SU-DHL-6 (cell line): ENCODE measurements at regions not wholly inside any gene's neighbourhood (a gene's known extent, or its start where the extent isn't known, plus 50 kb on each side); places are given as distances from the start of the nearest gene placed in this dataset.

Experiments
- H2AFZ ChIP-seq: fragments of 200-600 bp; sonication (generic); 2 replicates; pipeline ENCODE4 v1.6.1; 2014; ENCODE audit warnings: low read depth, mild to moderate bottlenecking, moderate library complexity, mixed read lengths, antibody characterized with exemption, low read length; ENCODE audit not compliant: severe bottlenecking
- H3F3A ChIP-seq: fragments of 200-600 bp; shearing (Covaris generic); 2 replicates; pipeline ENCODE4 v1.6.0; 2016; ENCODE audit warnings: antibody characterized with exemption, mild to moderate bottlenecking; ENCODE audit not compliant: insufficient read depth
- H3K27ac ChIP-seq: fragments of 200-600 bp; sonication (generic); 2 replicates; pipeline ENCODE4 v1.5.1; 2016; ENCODE audit warnings: low read depth, mild to moderate bottlenecking, low read length, moderate library complexity, mixed read lengths
- H3K27me3 ChIP-seq: fragments of 200-600 bp; sonication (generic), shearing (Covaris generic); 2 replicates; pipeline ENCODE4 v1.6.0; 2014; ENCODE audit warnings: mild to moderate bottlenecking, low read length
- H3K36me3 ChIP-seq: fragments of 200-600 bp; sonication (generic); 2 replicates; pipeline ENCODE4 v1.6.1; 2014; ENCODE audit warnings: mild to moderate bottlenecking, low read length, mixed read lengths
- H3K4me2 ChIP-seq: fragments of 300-600, 200-600 bp; shearing (Covaris generic), sonication (generic); 2 replicates; pipeline ENCODE4 v1.6.0; 2014; ENCODE audit warnings: low read length, low read depth, mild to moderate bottlenecking; ENCODE audit not compliant: poor library complexity, severe bottlenecking
- H3K4me3 ChIP-seq: fragments of 200-600 bp; sonication (generic); 2 replicates; pipeline ENCODE4 v1.5.1; 2014; ENCODE audit warnings: antibody characterized with exemption, low read length, mild to moderate bottlenecking, mixed read lengths; ENCODE audit not compliant: insufficient read depth, poor library complexity, severe bottlenecking
- H3K79me2 ChIP-seq: fragments of 200-600 bp; sonication (generic); 2 replicates; pipeline ENCODE4 v1.6.1; 2014; ENCODE audit warnings: mild to moderate bottlenecking, low read length, moderate library complexity; ENCODE audit not compliant: insufficient read depth
- H3K9ac ChIP-seq: fragments of 200-600 bp; sonication (generic); 2 replicates; pipeline ENCODE4 v1.7.0; 2014; ENCODE audit warnings: mild to moderate bottlenecking, low read length
- H3K9me2 ChIP-seq: fragments of 200-600 bp; sonication (generic); replicated peaks from 2 replicates; pipeline ENCODE4 v1.6.1; 2014; ENCODE audit warnings: low read length; ENCODE audit not compliant: insufficient read depth
- H3K9me3 ChIP-seq: fragments of 200-600 bp; sonication (generic); 2 replicates; pipeline ENCODE4 v1.6.1; 2014; ENCODE audit warnings: low read length, mixed read lengths; ENCODE audit not compliant: insufficient read depth
- H4K20me1 ChIP-seq: fragments of 200-600 bp; sonication (generic); 2 replicates; pipeline ENCODE4 v1.6.1; 2014; ENCODE audit warnings: low read depth, mild to moderate bottlenecking, antibody characterized with exemption, low read length, moderate library complexity, mixed read lengths
- EZH2phosphoT487 ChIP-seq: fragments of 200-600 bp; sonication (generic), shearing (Covaris generic); conservative IDR thresholded peaks from 2 replicates; pipeline ENCODE4 v1.6.1; 2018; ENCODE audit warnings: mild to moderate bottlenecking, antibody characterized with exemption, low read length, moderate library complexity, mixed read lengths
- TF ChIP-seq, protein P1 (sequence below): fragments of 200-600 bp; sonication (generic); IDR thresholded peaks from one replicate; pipeline ENCODE4 v1.5.1; 2017; ENCODE audit warnings: antibody characterized with exemption, mild to moderate bottlenecking, low read length, moderate library complexity; ENCODE audit not compliant: insufficient read depth, poor library complexity, severe bottlenecking

DNA sequence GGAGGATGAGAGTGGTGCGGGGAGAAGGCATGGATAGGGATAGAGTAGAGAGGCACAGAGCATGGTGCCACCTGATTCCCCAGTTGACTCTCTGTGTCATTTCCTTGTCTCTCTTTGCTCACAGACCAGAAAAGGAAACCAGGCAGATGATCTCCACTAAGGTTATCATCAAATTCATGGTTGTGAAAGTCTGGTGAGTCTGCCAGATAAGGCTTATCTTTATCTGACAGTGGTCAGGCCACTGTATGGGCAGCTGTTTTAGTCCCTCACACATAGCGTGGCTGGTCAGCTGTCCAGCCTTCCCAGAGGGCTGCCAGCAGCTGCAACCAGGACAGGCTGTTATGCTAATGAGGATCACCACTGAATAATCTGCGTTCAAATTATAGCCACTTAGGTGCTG is 99.0 kb downstream of the ADRA2A start:
- Histone ChIP-seq H3K9ac (no peak overlapping the region), H3K4me2 (no peak overlapping the region), H3K9me2 (no peaks in the 10 kb centered on the region), H3K27me3 (no peaks in the 10 kb centered on the region), H3K79me2 (no peaks in the 10 kb centered on the region), H3F3A (no peaks in the 10 kb centered on the region), H3K4me3 (no peak overlapping the region), H2AFZ (no peak overlapping the region), H4K20me1 (no peaks in the 10 kb centered on the region), H3K36me3 (no peaks in the 10 kb centered on the region), H3K27ac (no peak overlapping the region), H3K9me3 (no peaks in the 10 kb centered on the region)
- TF ChIP-seq, protein P1, sequence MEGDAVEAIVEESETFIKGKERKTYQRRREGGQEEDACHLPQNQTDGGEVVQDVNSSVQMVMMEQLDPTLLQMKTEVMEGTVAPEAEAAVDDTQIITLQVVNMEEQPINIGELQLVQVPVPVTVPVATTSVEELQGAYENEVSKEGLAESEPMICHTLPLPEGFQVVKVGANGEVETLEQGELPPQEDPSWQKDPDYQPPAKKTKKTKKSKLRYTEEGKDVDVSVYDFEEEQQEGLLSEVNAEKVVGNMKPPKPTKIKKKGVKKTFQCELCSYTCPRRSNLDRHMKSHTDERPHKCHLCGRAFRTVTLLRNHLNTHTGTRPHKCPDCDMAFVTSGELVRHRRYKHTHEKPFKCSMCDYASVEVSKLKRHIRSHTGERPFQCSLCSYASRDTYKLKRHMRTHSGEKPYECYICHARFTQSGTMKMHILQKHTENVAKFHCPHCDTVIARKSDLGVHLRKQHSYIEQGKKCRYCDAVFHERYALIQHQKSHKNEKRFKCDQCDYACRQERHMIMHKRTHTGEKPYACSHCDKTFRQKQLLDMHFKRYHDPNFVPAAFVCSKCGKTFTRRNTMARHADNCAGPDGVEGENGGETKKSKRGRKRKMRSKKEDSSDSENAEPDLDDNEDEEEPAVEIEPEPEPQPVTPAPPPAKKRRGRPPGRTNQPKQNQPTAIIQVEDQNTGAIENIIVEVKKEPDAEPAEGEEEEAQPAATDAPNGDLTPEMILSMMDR = no peak
- no peak for TF ChIP-seq EZH2phosphoT487

DNA sequence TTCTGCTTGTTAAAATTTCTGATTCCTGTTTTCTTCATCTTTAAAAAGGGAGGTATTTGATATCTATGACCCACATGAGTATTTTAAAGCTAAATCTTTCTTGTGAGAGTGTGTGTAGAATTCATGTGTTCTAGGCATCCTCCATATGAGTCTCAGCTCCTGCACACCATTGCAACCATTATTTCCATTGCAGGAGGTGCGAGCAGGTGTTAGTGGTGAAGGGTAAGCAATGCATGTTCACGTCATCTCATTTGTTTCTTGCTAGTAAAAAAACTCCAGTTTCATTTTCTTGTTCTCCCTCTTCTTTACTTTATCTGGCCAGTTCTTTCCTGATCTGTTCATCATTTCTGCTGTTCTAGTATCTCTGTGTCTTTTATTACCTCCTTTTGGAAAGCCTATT is 100.5 kb downstream of the ADRA2A start:
- Histone ChIP-seq H3K9me3 (no peaks in the 10 kb centered on the region), H3F3A (no peaks in the 10 kb centered on the region), H3K79me2 (no peaks in the 10 kb centered on the region), H3K4me2 (no peak overlapping the region), H3K4me3 (no peak overlapping the region), H3K9me2 (no peaks in the 10 kb centered on the region), H3K36me3 (no peaks in the 10 kb centered on the region), H3K27ac (no peak overlapping the region), H4K20me1 (no peaks in the 10 kb centered on the region), H3K27me3 (no peaks in the 10 kb centered on the region), H3K9ac (no peak overlapping the region), H2AFZ (no peak overlapping the region)
- TF ChIP-seq, protein P1 = no peak
- no peak for TF ChIP-seq EZH2phosphoT487

DNA sequence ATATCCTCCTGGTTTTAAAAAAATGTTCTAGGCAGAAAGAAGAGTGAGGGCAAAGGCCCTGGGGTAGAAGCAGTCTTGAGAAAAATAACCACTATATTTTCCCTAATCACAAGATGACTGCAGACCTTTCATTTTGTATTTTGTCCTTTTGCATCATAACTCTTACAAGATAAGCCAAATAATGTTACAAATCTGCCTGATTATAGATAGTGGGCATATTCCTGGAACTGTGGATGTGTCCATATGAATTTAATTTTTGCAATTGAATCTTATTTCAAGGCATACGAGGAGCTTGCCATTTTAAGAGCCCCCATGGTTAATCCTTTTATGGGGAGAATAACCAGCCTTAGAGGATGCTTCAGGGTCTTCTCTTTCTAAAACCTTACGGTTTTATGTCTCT is 102.7 kb downstream of the ADRA2A start:
- Histone ChIP-seq H3K9me3 (no peaks in the 10 kb centered on the region), H3K9me2 (no peaks in the 10 kb centered on the region; the same call in 1 of the 2 replicates), H3K27me3 (no peaks in the 10 kb centered on the region), H3K4me2 (no peak overlapping the region), H2AFZ (no peak overlapping the region), H3K27ac (no peak overlapping the region), H4K20me1 (no peaks in the 10 kb centered on the region), H3K4me3 (no peak overlapping the region), H3K79me2 (no peaks in the 10 kb centered on the region), H3F3A (no peaks in the 10 kb centered on the region), H3K9ac (no peak overlapping the region), H3K36me3 (no peaks in the 10 kb centered on the region)
- TF ChIP-seq, protein P1 = no peak
- TF ChIP-seq EZH2phosphoT487 = no peak
